HG03354 (cell line): ENCODE measurements at regions not wholly inside any gene's neighbourhood (a gene's known extent, or its start where the extent isn't known, plus 50 kb on each side); places are given as distances from the start of the nearest gene placed in this dataset.
A peak's percentile ranks its signal among the peaks of the same experiment; 100 is the strongest.
"Not testable (repeated sequence)": the region's sequence is repeated elsewhere in the genome, so short reads cannot be mapped to it uniquely, and the experiment has no call there.

ENCODE experiments used
- ATAC-seq: cut with Tn5 transposase; IDR thresholded peaks from one replicate; pipeline ENCODE4 v1.9.1; 2021; ENCODE audit warnings: mild to moderate bottlenecking; ENCODE audit not compliant: unreplicated experiment, poor library complexity, severe bottlenecking

GRCh38 chr7:89607792-89608191, 546.5 kb upstream of the STEAP1 start:
- no peak for ATAC-seq

- ATAC-seq, result not testable (repeated sequence)
Measured at GRCh38 chr7:89616829-89617228, 537.4 kb upstream of the STEAP1 start.

GRCh38 chr7:89618274-89618673, 536.0 kb upstream of the STEAP1 start:
- no peak for ATAC-seq

GRCh38 chr7:89621925-89622641, 532.2 kb upstream of the STEAP1 start:
- no peak for ATAC-seq

- peak; percentile 98 for ATAC-seq
Measured at GRCh38 chr7:89623018-89623672, 531.1 kb upstream of the STEAP1 start.

- ATAC-seq, result not testable (repeated sequence)
Measured at GRCh38 chr7:89624155-89624554, 530.1 kb upstream of the STEAP1 start.

- ATAC-seq, result no peak
Measured at GRCh38 chr7:89648509-89648908, 505.8 kb upstream of the STEAP1 start.

GRCh38 chr7:89655946-89656345, 498.3 kb upstream of the STEAP1 start:
- ATAC-seq, result no peak

- ATAC-seq, result no peak
Measured at GRCh38 chr7:89661876-89662275, 492.4 kb upstream of the STEAP1 start.

GRCh38 chr7:89666136-89666835, 488.0 kb upstream of the STEAP1 start:
- no peak for ATAC-seq

GRCh38 chr7:89680161-89680560, 474.1 kb upstream of the STEAP1 start:
- no peak for ATAC-seq

GRCh38 chr7:89681448-89681847, 472.8 kb upstream of the STEAP1 start:
- no peak for ATAC-seq

- no peak for ATAC-seq
Measured at GRCh38 chr7:89685287-89685686, 469.0 kb upstream of the STEAP1 start.

- ATAC-seq, result no peak
Measured at GRCh38 chr7:89687211-89687610, 467.1 kb upstream of the STEAP1 start.

GRCh38 chr7:89695241-89695640, 459.0 kb upstream of the STEAP1 start:
- ATAC-seq, result no peak

GRCh38 chr7:89714131-89714530, 440.1 kb upstream of the STEAP1 start:
- no peak for ATAC-seq

- not testable (repeated sequence) for ATAC-seq
Measured at GRCh38 chr7:89718941-89719340, 435.3 kb upstream of the STEAP1 start.

- ATAC-seq, result no peak
Measured at GRCh38 chr7:89728481-89728880, 425.8 kb upstream of the STEAP1 start.

GRCh38 chr7:89731751-89732445, 422.4 kb upstream of the STEAP1 start:
- ATAC-seq, result no peak

GRCh38 chr7:89738549-89738948, 415.7 kb upstream of the STEAP1 start:
- ATAC-seq, result no peak
